DMS53 (cell line): ENCODE measurements at regions not wholly inside any gene's neighbourhood (a gene's known extent, or its start where the extent isn't known, plus 50 kb on each side); places are given as distances from the start of the nearest gene placed in this dataset.

Experiments used
- DNase-seq: peaks from one replicate; lab custom pipeline; 2025; lab: John Stamatoyannopoulos, UW

GRCh38 chr7:12518920-12519681 lies 51.4 kb upstream of the SCIN start:
- peak; percentile 81 for DNase-seq

GRCh38 chr7:12519682-12520009 lies 50.9 kb upstream of the SCIN start:
- DNase-seq: no peak
